OCI-LY7 (cell line): ENCODE measurements at regions not wholly inside any gene's neighbourhood (a gene's known extent, or its start where the extent isn't known, plus 50 kb on each side); places are given as distances from the start of the nearest gene placed in this dataset.

ENCODE experiments used
- CTCF ChIP-seq: fragments of 200-600 bp; sonication (generic); conservative IDR thresholded peaks from 2 replicates; pipeline ENCODE4 v1.5.1; 2014; ENCODE audit warnings: mild to moderate bottlenecking, antibody characterized with exemption, low read length, moderate library complexity, mixed read lengths
- EZH2phosphoT487 ChIP-seq: fragments of 200-600 bp; sonication (generic); IDR thresholded peaks from 2 replicates; pipeline ENCODE4 v1.6.1; 2018; ENCODE audit warnings: low read depth, borderline replicate concordance, mild to moderate bottlenecking, mixed run types, antibody characterized with exemption, low read length, moderate library complexity, mixed read lengths

DNA sequence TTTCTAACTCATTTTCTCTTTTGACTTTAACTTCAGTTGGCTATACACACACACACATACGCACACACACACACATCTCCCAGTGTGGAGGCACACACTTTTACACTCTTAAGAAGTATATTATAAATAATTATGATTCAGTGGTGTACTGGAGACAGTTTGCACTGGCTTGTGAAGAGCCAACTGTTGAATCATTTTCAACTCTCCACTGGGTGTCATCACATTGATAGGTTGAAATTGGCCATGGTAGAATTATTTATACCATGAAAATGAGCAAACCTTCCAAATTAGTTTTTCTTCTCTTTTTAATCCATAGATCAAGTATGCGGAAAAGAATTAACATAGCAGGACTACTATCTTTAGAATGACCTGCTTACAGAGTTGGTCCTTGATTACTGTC is 407.1 kb downstream of the BMP2 start:
- no peak for TF ChIP-seq CTCF
- no peak for TF ChIP-seq EZH2phosphoT487
